HEK293 (cell line): ENCODE measurements at regions not wholly inside any gene's neighbourhood (a gene's known extent, or its start where the extent isn't known, plus 50 kb on each side); places are given as distances from the start of the nearest gene placed in this dataset.

Source experiments
- CTCF ChIA-PET: fragments of 350-600 bp; formaldehyde crosslinking; extraction: SDS; loops from one replicate; lab custom pipeline; 2021; ENCODE audit warnings: antibody characterized with exemption; lab: Yijun Ruan, JAX
- POLR2A ChIA-PET: fragments of 300-600 bp; formaldehyde crosslinking; extraction: SDS; loops from one replicate; lab custom pipeline; 2020; ENCODE audit warnings: antibody characterized with exemption, inconsistent platforms; lab: Yijun Ruan, JAX
- H3K27ac ChIP-seq: fragments of 200-500 bp; sonication (Bioruptor generic); 2 replicates; pipeline ENCODE4 v1.5.1; 2014; ENCODE audit warnings: low read depth, low read length, control low read depth, inconsistent platforms; ENCODE audit errors: extremely low read depth
- H3K36me3 ChIP-seq, 2 experiments: fragments of 200-500 bp in 1 of 2; sonication (Bioruptor generic) in 1 of 2; 1 replicate in 1 of 2; 2 replicates in 1 of 2; pipeline ENCODE4 v1.5.1; 2014 to 2017; ENCODE audit warnings: inconsistent platforms in 2 of 2, low read length in 2 of 2; ENCODE audit not compliant: control insufficient read depth in 2 of 2, insufficient read depth in 1 of 2
- H3K4me1 ChIP-seq: fragments of 200-500 bp; sonication (Bioruptor generic); 2 replicates; pipeline ENCODE4 v1.5.1; 2014; ENCODE audit warnings: mild to moderate bottlenecking, low read length, inconsistent platforms; ENCODE audit not compliant: control insufficient read depth, insufficient read depth
- H3K4me3 ChIP-seq: 2 replicates; pipeline ENCODE4 v1.5.1; 2011; ENCODE audit warnings: low read depth, mild to moderate bottlenecking, control low read depth, low read length, moderate library complexity
- H3K9me3 ChIP-seq: fragments of 200-500 bp; sonication (Bioruptor generic); 2 replicates; pipeline ENCODE4 v1.5.1; 2014; ENCODE audit warnings: low read depth, low read length, inconsistent platforms; ENCODE audit not compliant: control insufficient read depth, insufficient read depth
- CTCF ChIP-seq: fragments of 450-650 bp; formaldehyde crosslinking; IDR thresholded peaks from 2 replicates; pipeline ENCODE4 v1.5.1; 2016; ENCODE audit warnings: missing biosample characterization, missing genetic modification characterization
- SCRT1 ChIP-seq: fragments of 450-650 bp; formaldehyde crosslinking; IDR thresholded peaks from 2 replicates; pipeline ENCODE4 v1.5.1; 2016; ENCODE audit warnings: missing biosample characterization, missing genetic modification characterization, borderline replicate concordance
- SETDB1 ChIP-seq: IDR thresholded peaks from one replicate; pipeline ENCODE4 v1.6.1; 2017; ENCODE audit warnings: mild to moderate bottlenecking, low read length, moderate library complexity, mixed read lengths; ENCODE audit not compliant: insufficient read length
- TRIM28 ChIP-seq: IDR thresholded peaks from 2 replicates; pipeline ENCODE4 v1.6.1; 2011; ENCODE audit warnings: low read length, control low read depth, borderline replicate concordance
- TSHZ1 ChIP-seq: fragments of 450-650 bp; formaldehyde crosslinking; IDR thresholded peaks from 2 replicates; pipeline ENCODE4 v1.5.1; 2016; ENCODE audit warnings: missing biosample characterization, missing genetic modification characterization, borderline replicate concordance
- ZBTB26 ChIP-seq: fragments of 450-650 bp; formaldehyde crosslinking; optimal IDR thresholded peaks from 2 replicates; pipeline ENCODE3; 2016; ENCODE audit warnings: missing biosample characterization, mild to moderate bottlenecking, missing genetic modification characterization
- ZFHX2 ChIP-seq: fragments of 450-650 bp; formaldehyde crosslinking; conservative IDR thresholded peaks from 2 replicates; pipeline ENCODE4 v1.5.1; 2016; ENCODE audit warnings: missing biosample characterization, missing genetic modification characterization
- ZNF157 ChIP-seq: fragments of 450-650 bp; formaldehyde crosslinking; IDR thresholded peaks from 2 replicates; pipeline ENCODE4 v1.5.1; 2016; ENCODE audit warnings: missing biosample characterization, missing genetic modification characterization
- ZNF211 ChIP-seq: fragments of 450-650 bp; formaldehyde crosslinking; IDR thresholded peaks from 2 replicates; pipeline ENCODE4 v1.5.1; 2016; ENCODE audit warnings: low read depth, missing biosample characterization, missing genetic modification characterization
- ZNF248 ChIP-seq: fragments of 450-650 bp; formaldehyde crosslinking; IDR thresholded peaks from 2 replicates; pipeline ENCODE4 v1.5.1; 2017; ENCODE audit warnings: missing biosample characterization, missing genetic modification characterization
- ZNF311 ChIP-seq: fragments of 450-650 bp; formaldehyde crosslinking; IDR thresholded peaks from 2 replicates; pipeline ENCODE4 v1.5.1; 2017; ENCODE audit warnings: missing biosample characterization, missing genetic modification characterization, borderline replicate concordance
- ZNF335 ChIP-seq: fragments of 450-650 bp; formaldehyde crosslinking; conservative IDR thresholded peaks from 2 replicates; pipeline ENCODE4 v1.5.1; 2016; ENCODE audit warnings: missing biosample characterization, missing genetic modification characterization
- ZNF37A ChIP-seq: fragments of 450-650 bp; IDR thresholded peaks from 2 replicates; pipeline ENCODE4 v1.5.1; 2018; ENCODE audit warnings: missing biosample characterization, missing genetic modification characterization
- ZNF426 ChIP-seq: fragments of 450-650 bp; formaldehyde crosslinking; IDR thresholded peaks from 2 replicates; pipeline ENCODE4 v1.5.1; 2017; ENCODE audit warnings: missing biosample characterization, missing genetic modification characterization, mild to moderate bottlenecking, inconsistent platforms, moderate library complexity
- ZNF433 ChIP-seq: fragments of 450-650 bp; formaldehyde crosslinking; IDR thresholded peaks from 2 replicates; pipeline ENCODE4 v1.5.1; 2016; ENCODE audit warnings: missing biosample characterization, missing genetic modification characterization, low read depth
- ZNF473 ChIP-seq: fragments of 450-650 bp; formaldehyde crosslinking; IDR thresholded peaks from 2 replicates; pipeline ENCODE4 v1.5.1; 2017; ENCODE audit warnings: missing biosample characterization, missing genetic modification characterization
- ZNF501 ChIP-seq: fragments of 450-650 bp; formaldehyde crosslinking; IDR thresholded peaks from 2 replicates; pipeline ENCODE4 v1.5.1; 2016; ENCODE audit warnings: missing biosample characterization, missing genetic modification characterization
- ZNF513 ChIP-seq: fragments of 450-650 bp; IDR thresholded peaks from 2 replicates; pipeline ENCODE4 v1.5.1; 2018; ENCODE audit warnings: missing biosample characterization, missing genetic modification characterization
- ZNF623 ChIP-seq: fragments of 450-650 bp; formaldehyde crosslinking; IDR thresholded peaks from 2 replicates; pipeline ENCODE4 v1.5.1; 2016; ENCODE audit warnings: missing biosample characterization, missing genetic modification characterization
- ZNF654 ChIP-seq: fragments of 450-650 bp; formaldehyde crosslinking; IDR thresholded peaks from 2 replicates; pipeline ENCODE4 v1.5.1; 2016; ENCODE audit warnings: low read depth, missing biosample characterization, missing genetic modification characterization
- ZNF776 ChIP-seq: fragments of 450-650 bp; formaldehyde crosslinking; IDR thresholded peaks from 2 replicates; pipeline ENCODE4 v1.5.0; 2017; ENCODE audit warnings: missing biosample characterization, missing genetic modification characterization, borderline replicate concordance

GRCh38 chr5:7078901-7079300 lies 317.0 kb upstream of the ADCY2 start:
- Histone ChIP-seq H3K4me3 (no peak overlapping the region), H3K9me3 (no peaks in the 10 kb centered on the region), H3K36me3 (no peaks in the 10 kb centered on the region), H3K27ac (no peak overlapping the region), H3K4me1 (no peaks in the 10 kb centered on the region)
- POLR2A ChIA-PET: no interaction called here
- CTCF ChIA-PET: interaction anchor here (0.5 to 1.1 kb wide), 5 partner anchors 15 to 1345 kb away, joined by 3 to 5 read pairs (median 3); no protein-coding TSS in a partner anchor
- TF ChIP-seq CTCF (tag by site-specific recombination): peak; percentile 10; the same call in 1 of the 2 replicates
- no peak for TF ChIP-seq ZNF311
- peak; percentile 35 for TF ChIP-seq ZNF654 (tag by site-specific recombination)
- no peak for TF ChIP-seq ZNF157 (tag by site-specific recombination)

- ChIA-PET POLR2A (no interaction called here), CTCF (interaction anchor here (0.7 kb wide), 1 partner anchor 600 kb away, joined by 3 read pairs; no protein-coding TSS in a partner anchor)
- TF ChIP-seq SCRT1: no peak
- TF ChIP-seq ZNF211 (tag by site-specific recombination): no peak
- TF ChIP-seq ZNF623 (tag by site-specific recombination): no peak
- no peaks in the 10 kb centered on the region for H3K9me3 ChIP-seq
- H3K4me3 ChIP-seq: no peak overlapping the region
- H3K27ac ChIP-seq: no peak overlapping the region
- H3K36me3 ChIP-seq: no peaks in the 10 kb centered on the region
- H3K4me1 ChIP-seq: no peaks in the 10 kb centered on the region
Observed at GRCh38 chr5:7080501-7080900, 315.4 kb upstream of the ADCY2 start.

- POLR2A ChIA-PET: no interaction called here
- H3K36me3 ChIP-seq: no peaks in the 10 kb centered on the region
- no peak overlapping the region for H3K4me3 ChIP-seq
- TF ChIP-seq ZNF248 (tag by site-specific recombination) (no peak), ZNF623 (tag by site-specific recombination) (no peak), ZNF501 (no peak), ZNF433 (no peak), TRIM28 (no peak), ZNF426 (tag by site-specific recombination) (no peak), ZNF335 (tag by site-specific recombination) (no peak), SETDB1 (no peak)
- CTCF ChIA-PET: interaction anchor here (1.0 kb wide), 1 partner anchor 239 kb away, joined by 3 read pairs; no protein-coding TSS in a partner anchor
- no peak overlapping the region for H3K27ac ChIP-seq
- no peaks in the 10 kb centered on the region for H3K4me1 ChIP-seq
- no peaks in the 10 kb centered on the region for H3K9me3 ChIP-seq
Observed at GRCh38 chr5:7087719-7088297, 308.1 kb upstream of the ADCY2 start.

GRCh38 chr5:7088849-7089248 lies 307.1 kb upstream of the ADCY2 start:
- ChIA-PET CTCF (interaction anchor here (0.5 to 1.0 kb wide), 3 partner anchors 19 to 1150 kb away, joined by 3 to 4 read pairs (median 3); no protein-coding TSS in a partner anchor), POLR2A (no interaction called here)
- no peaks in the 10 kb centered on the region for H3K4me1 ChIP-seq
- H3K36me3 ChIP-seq: no peaks in the 10 kb centered on the region
- H3K4me3 ChIP-seq: no peak overlapping the region
- H3K27ac ChIP-seq: no peak overlapping the region
- no peaks in the 10 kb centered on the region for H3K9me3 ChIP-seq
- TF ChIP-seq ZNF473 (tag by site-specific recombination) (no peak), ZBTB26 (no peak), ZNF776 (tag by site-specific recombination) (no peak), TSHZ1 (tag by site-specific recombination) (no peak), TRIM28 (no peak), ZNF513 (no peak), ZNF37A (tag by site-specific recombination) (no peak), ZFHX2 (tag by site-specific recombination) (no peak)
